ENCODE measurements at regions not wholly inside any gene's neighbourhood (a gene's known extent, or its start where the extent isn't known, plus 50 kb on each side); places are given as distances from the start of the nearest gene placed in this dataset.
A peak's percentile ranks its signal among the peaks of the same experiment; 100 is the strongest.

- DNase-seq, result no peak
These were observed 641.6 kb upstream of the TENM4 start for GRCh38 chr11:80082406-80082805.

- no peak for DNase-seq
These were observed 636.3 kb upstream of the TENM4 start for GRCh38 chr11:80077113-80077512.

- DNase-seq, result no peak
These were observed 634.0 kb upstream of the TENM4 start for GRCh38 chr11:80074837-80075236.

- no peak for DNase-seq
These were observed 625.5 kb upstream of the TENM4 start for GRCh38 chr11:80066291-80066690.

GRCh38 chr11:80065086-80065485 lies 624.3 kb upstream of the TENM4 start:
- no peak for DNase-seq

GRCh38 chr11:80061056-80061455 lies 620.2 kb upstream of the TENM4 start:
- DNase-seq, result no peak

GRCh38 chr11:80054582-80055165 lies 613.8 kb upstream of the TENM4 start:
- peak; percentile 76 for DNase-seq

- no peak for DNase-seq
These were observed 607.7 kb upstream of the TENM4 start for GRCh38 chr11:80048513-80048912.

GRCh38 chr11:80041136-80042000 lies 600.5 kb upstream of the TENM4 start:
- DNase-seq, result no peak

- no peak for DNase-seq
These were observed 594.0 kb upstream of the TENM4 start for GRCh38 chr11:80034801-80035200.

- no peak for DNase-seq
These were observed 590.3 kb upstream of the TENM4 start for GRCh38 chr11:80031014-80031600.

- no peak for DNase-seq
These were observed 588.2 kb upstream of the TENM4 start for GRCh38 chr11:80028998-80029397.

- no peak for DNase-seq
These were observed 583.3 kb upstream of the TENM4 start for GRCh38 chr11:80024119-80024518.

GRCh38 chr11:80023386-80023785 lies 582.6 kb upstream of the TENM4 start:
- no peak for DNase-seq

GRCh38 chr11:80010536-80010935 lies 569.7 kb upstream of the TENM4 start:
- DNase-seq, result no peak

- DNase-seq, result no peak
These were observed 568.3 kb upstream of the TENM4 start for GRCh38 chr11:80009081-80009480.

- DNase-seq, result no peak
These were observed 566.8 kb upstream of the TENM4 start for GRCh38 chr11:80007616-80008015.

GRCh38 chr11:79990141-79990540 lies 549.3 kb upstream of the TENM4 start:
- DNase-seq, result no peak

GRCh38 chr11:79982185-79982584 lies 541.4 kb upstream of the TENM4 start:
- DNase-seq, result no peak

- DNase-seq, result no peak
These were observed 540.1 kb upstream of the TENM4 start for GRCh38 chr11:79980916-79981315.

- DNase-seq, result no peak
These were observed 533.1 kb upstream of the TENM4 start for GRCh38 chr11:79973721-79974617.

- DNase-seq, result no peak
These were observed 530.4 kb upstream of the TENM4 start for GRCh38 chr11:79971255-79971654.

GRCh38 chr11:79966592-79966991 lies 525.8 kb upstream of the TENM4 start:
- DNase-seq, result no peak
